ENCODE measurements at regions not wholly inside any gene's neighbourhood (a gene's known extent, or its start where the extent isn't known, plus 50 kb on each side); places are given as distances from the start of the nearest gene placed in this dataset.
A peak's percentile ranks its signal among the peaks of the same experiment; 100 is the strongest.

- Histone ChIP-seq H3K36me3 (no peaks in the 10 kb centered on the region), H3K4me1 (peaks cover 0 to 13% (median 6%) of the 10 kb centered on the region in 4 donors), H3K27me3 (no peaks in the 10 kb centered on the region), H3K9me3 (no peaks in the 10 kb centered on the region), H3K27ac (peak overlapping the region in 1 of 4 donors; percentile 45), H3K4me3 (no peak overlapping the region)
- WGBS, 2 donors, result 32 to 48% methylated on average over 6 of the region's 6 CpGs
- no peak for TF ChIP-seq EP300 (IDR thresholded peaks at IDR 0.05)
- TF ChIP-seq POLR2A (IDR thresholded peaks at IDR 0.05), result no peak
- TF ChIP-seq CTCF (IDR thresholded peaks at IDR 0.05), result no peak
- DNase-seq (ENCODE audit: low spot score in 2 of 2), result no peak
Observed at GRCh38 chr1:115433483-115433882, 95.4 kb upstream of the NGF start.

- peaks cover 0 to 13% (median 6%) of the 10 kb centered on the region in 4 donors for H3K4me1 ChIP-seq
- DNase-seq (ENCODE audit: low spot score in 2 of 2), result no peak
Observed at GRCh38 chr1:115432061-115432460, 94.0 kb upstream of the NGF start.

GRCh38 chr1:115430441-115431158 is 92.6 kb upstream of the NGF start:
- Histone ChIP-seq H3K4me3 (no peak overlapping the region), H3K36me3 (no peaks in the 10 kb centered on the region), H3K9me3 (no peaks in the 10 kb centered on the region), H3K27me3 (no peaks in the 10 kb centered on the region), H3K4me1 (peaks cover 0 to 13% (median 6%) of the 10 kb centered on the region in 4 donors), H3K27ac (no peak overlapping the region)
- 90 to 91% methylated on average over 7 of the region's 7 CpGs for WGBS, 2 donors
- no peak for TF ChIP-seq POLR2A (IDR thresholded peaks at IDR 0.05)
- DNase-seq (ENCODE audit: low spot score in 2 of 2), result no peak

More at GRCh38 chr1:115432061-115432460, 94.0 kb upstream of the NGF start:
- WGBS, 2 donors, result 57 to 64% methylated on average over 6 of the region's 6 CpGs
- no peak overlapping the region for H3K4me3 ChIP-seq
- no peaks in the 10 kb centered on the region for H3K36me3 ChIP-seq
- no peaks in the 10 kb centered on the region for H3K9me3 ChIP-seq
- no peak overlapping the region for H3K27ac ChIP-seq
- no peaks in the 10 kb centered on the region for H3K27me3 ChIP-seq
- TF ChIP-seq CTCF (IDR thresholded peaks at IDR 0.05), result no peak
- no peak for TF ChIP-seq EP300 (IDR thresholded peaks at IDR 0.05)
- TF ChIP-seq POLR2A (IDR thresholded peaks at IDR 0.05), result no peak

- Histone ChIP-seq H3K4me3 (no peak overlapping the region), H3K27me3 (no peaks in the 10 kb centered on the region), H3K27ac (no peak overlapping the region), H3K9me3 (no peaks in the 10 kb centered on the region), H3K36me3 (no peaks in the 10 kb centered on the region), H3K4me1 (peaks cover 0 to 13% (median 6%) of the 10 kb centered on the region in 4 donors)
- TF ChIP-seq EP300 (IDR thresholded peaks at IDR 0.05) (no peak), CTCF (IDR thresholded peaks at IDR 0.05) (no peak), POLR2A (IDR thresholded peaks at IDR 0.05) (no peak)
- WGBS, 2 donors, result 65 to 73% methylated on average over 2 of the region's 2 CpGs
- no peak for DNase-seq (ENCODE audit: low spot score in 2 of 2)
Observed at GRCh38 chr1:115429884-115430283, 91.8 kb upstream of the NGF start.

- no peaks in the 10 kb centered on the region for H3K27me3 ChIP-seq
- 80 to 86% methylated on average over 2 of the region's 2 CpGs for WGBS, 2 donors
- TF ChIP-seq EP300 (IDR thresholded peaks at IDR 0.05) (no peak), CTCF (IDR thresholded peaks at IDR 0.05) (no peak), POLR2A (IDR thresholded peaks at IDR 0.05) (no peak)
- H3K4me1 ChIP-seq, result peaks cover 0 to 13% (median 6%) of the 10 kb centered on the region in 4 donors
- H3K27ac ChIP-seq, result no peak overlapping the region
- H3K36me3 ChIP-seq, result no peaks in the 10 kb centered on the region
- H3K9me3 ChIP-seq, result no peaks in the 10 kb centered on the region
- H3K4me3 ChIP-seq, result no peak overlapping the region
- no peak for DNase-seq (ENCODE audit: low spot score in 2 of 2)
Observed at GRCh38 chr1:115429241-115429640, 91.2 kb upstream of the NGF start.
